K562 (cell line): ENCODE measurements at regions not wholly inside any gene's neighbourhood (a gene's known extent, or its start where the extent isn't known, plus 50 kb on each side); places are given as distances from the start of the nearest gene placed in this dataset.

Experiments used
- ATAC-seq: fragments of 200-7000 bp; cut with Tn5 transposase; 3 replicates; pipeline ENCODE4 v1.9.1; 2020; ENCODE audit warnings: moderate library complexity
- BruUV-seq: library from RNA; stranded (reverse); fragments of 400-500 nt; replicated peaks from 2 replicates; lab custom pipeline; 2021; lab: Mats Ljungman, UMichigan
- CTCF ChIA-PET: fragments of 300-600 bp; formaldehyde crosslinking; extraction: SDS; loops from one replicate; lab custom pipeline; 2021; ENCODE audit warnings: low intra/inter-chr PET ratio; lab: Yijun Ruan, JAX
- POLR2A ChIA-PET: fragments of 300-600, 350-650 bp; sonication (Branson Sonifier 250); formaldehyde crosslinking; extraction: SDS; loops from one replicate; lab custom pipeline; 2021; ENCODE audit warnings: antibody characterized with exemption, inconsistent platforms; lab: Yijun Ruan, JAX
- DNase-seq, 4 experiments: peaks; one replicate each; pipeline versions ENCODE4 v3.0.0 to v3.0.0-alpha.2; 2011 to 2018; ENCODE audit warnings: low spot score in 3 of 4, mixed read lengths in 3 of 4; ENCODE audit errors: extremely low read depth in 1 of 4
- FAIRE-seq: peaks from 2 replicates; lab custom pipeline; 2011; peaks lifted over from hg19 to GRCh38; lab: Jason Lieb, UNC
- H2AFZ ChIP-seq: 2 replicates; pipeline ENCODE4 v1.6.0; 2011; ENCODE audit warnings: low read depth, low read length, control low read depth, inconsistent platforms
- H3K27ac ChIP-seq: fragments of 200-600 bp; 3 replicates; pipeline ENCODE4 v1.8.0; 2011; ENCODE audit warnings: low read depth, mild to moderate bottlenecking, control low read depth, inconsistent platforms, low read length, moderate library complexity, mixed read lengths; ENCODE audit errors: extremely low read depth
- H3K27me3 ChIP-seq, 2 experiments: fragments of 300-600 bp in 1 of 2; 2 replicates in 1 of 2; 3 replicates in 1 of 2; pipeline versions ENCODE4 v1.6.0 to v1.8.0; 2011; ENCODE audit warnings: inconsistent platforms in 2 of 2, low read length in 2 of 2, mild to moderate bottlenecking in 1 of 2, mixed read lengths in 1 of 2, moderate library complexity in 1 of 2; ENCODE audit not compliant: control insufficient read depth in 2 of 2, insufficient read depth in 2 of 2
- H3K36me3 ChIP-seq: fragments of 300-600 bp; 3 replicates; pipeline ENCODE4 v1.8.0; 2011; ENCODE audit warnings: mild to moderate bottlenecking, low read length, inconsistent platforms; ENCODE audit not compliant: control insufficient read depth, insufficient read depth
- H3K4me1 ChIP-seq, 2 experiments: fragments of 200-600 bp in 1 of 2; replicated peaks in 1 of 2; 2 replicates in 1 of 2; 3 replicates in 1 of 2; pipeline versions ENCODE4 v1.5.1 to v1.8.0; 2011; ENCODE audit warnings: inconsistent platforms in 2 of 2, low read length in 2 of 2, mild to moderate bottlenecking in 1 of 2, mixed read lengths in 1 of 2, moderate library complexity in 1 of 2; ENCODE audit not compliant: control insufficient read depth in 2 of 2, insufficient read depth in 2 of 2
- H3K4me2 ChIP-seq: 2 replicates; pipeline ENCODE4 v1.6.1; 2011; ENCODE audit warnings: low read length, control low read depth, inconsistent platforms, mixed read lengths; ENCODE audit not compliant: insufficient read depth
- H3K4me3 ChIP-seq: fragments of 200-600 bp; sonication (generic), shearing (Covaris generic); 2 replicates; pipeline ENCODE4 v1.5.1; 2016; ENCODE audit warnings: control low read depth, inconsistent platforms
- H3K79me2 ChIP-seq: fragments of 200-600 bp; 3 replicates; pipeline ENCODE4 v1.8.0; 2011; ENCODE audit warnings: low read length, inconsistent platforms; ENCODE audit not compliant: control insufficient read depth, insufficient read depth
- H3K9ac ChIP-seq, 2 experiments: 2 replicates each; pipeline versions ENCODE4 v1.6.0 to v1.6.1; 2011; ENCODE audit warnings: low read depth in 2 of 2, low read length in 2 of 2, control low read depth in 1 of 2, inconsistent platforms in 1 of 2, mild to moderate bottlenecking in 1 of 2, mixed read lengths in 1 of 2; ENCODE audit not compliant: insufficient read depth in 1 of 2
- H3K9me1 ChIP-seq: one replicate; pipeline ENCODE4 v1.6.0; 2011; ENCODE audit warnings: inconsistent platforms, mild to moderate bottlenecking, low read length, moderate library complexity; ENCODE audit not compliant: control insufficient read depth, insufficient read depth
- H3K9me3 ChIP-seq: replicated peaks from 2 replicates; pipeline ENCODE4 v1.5.1; 2011; ENCODE audit warnings: low read depth, low read length, inconsistent platforms; ENCODE audit not compliant: control insufficient read depth, insufficient read depth
- H4K20me1 ChIP-seq: replicated peaks from 2 replicates; pipeline ENCODE4 v1.6.1; 2011; ENCODE audit warnings: low read length, inconsistent platforms, mixed read lengths; ENCODE audit not compliant: control insufficient read depth, insufficient read depth
- ATF3 ChIP-seq, 2 experiments: fragments of 450-650 bp in 1 of 2; sonication (generic) in 1 of 2; formaldehyde crosslinking in 1 of 2; IDR thresholded peaks in 1 of 2; conservative IDR thresholded peaks in 1 of 2; 2 replicates each; pipeline versions ENCODE4 v1.6.1 to v1.8.1; 2016 to 2023; ENCODE audit warnings: mild to moderate bottlenecking in 2 of 2, moderate library complexity in 2 of 2, inconsistent platforms in 1 of 2, missing genetic modification reagents in 1 of 2
- CBFA2T3 ChIP-seq: fragments of 450-650 bp; IDR thresholded peaks from 2 replicates; pipeline ENCODE4 v1.6.1; 2017
- CHAMP1 ChIP-seq: fragments of 450-650 bp; IDR thresholded peaks from 2 replicates; pipeline ENCODE4 v1.6.1; 2016; ENCODE audit warnings: mild to moderate bottlenecking
- DDX20 ChIP-seq: fragments of 450-650 bp; IDR thresholded peaks from 2 replicates; pipeline ENCODE4 v1.6.1; 2016; ENCODE audit warnings: missing genetic modification characterization, low read depth, mild to moderate bottlenecking, missing compliant biosample characterization, moderate library complexity
- ELK1 ChIP-seq: sonication (generic); formaldehyde crosslinking; IDR thresholded peaks from 2 replicates; pipeline ENCODE4 v1.8.1; 2022; ENCODE audit warnings: missing genetic modification reagents
- ETS2 ChIP-seq: IDR thresholded peaks from 2 replicates; pipeline ENCODE4 v1.6.1; 2016; ENCODE audit warnings: borderline replicate concordance, missing genetic modification characterization, mild to moderate bottlenecking, moderate library complexity, missing compliant biosample characterization; ENCODE audit not compliant: poor library complexity, severe bottlenecking
- GABPA ChIP-seq: fragments of 200-800 bp; sonication (Bioruptor generic); conservative IDR thresholded peaks from 2 replicates; pipeline ENCODE4 v1.6.1; 2016; ENCODE audit warnings: low read depth, missing genetic modification characterization, missing compliant biosample characterization
- GTF2A2 ChIP-seq: IDR thresholded peaks from 2 replicates; pipeline ENCODE4 v1.6.1; 2016; ENCODE audit warnings: mild to moderate bottlenecking, missing genetic modification characterization, missing compliant biosample characterization
- MCM2 ChIP-seq: fragments of 450-650 bp; IDR thresholded peaks from 2 replicates; pipeline ENCODE4 v1.6.1; 2017; ENCODE audit warnings: low read depth, mild to moderate bottlenecking
- RNF2 ChIP-seq: sonication (generic); IDR thresholded peaks from 2 replicates; pipeline ENCODE4 v1.6.1; 2016
- SLC30A9 ChIP-seq: fragments of 250-450 bp; sonication (Bioruptor Pico); IDR thresholded peaks from 2 replicates; pipeline ENCODE4 v1.8.0; 2022; ENCODE audit warnings: mild to moderate bottlenecking, moderate library complexity
- SMARCE1 ChIP-seq: fragments of 450-650 bp; IDR thresholded peaks from 2 replicates; pipeline ENCODE4 v1.7.1; 2016; ENCODE audit warnings: mild to moderate bottlenecking
- TFAP4 ChIP-seq: sonication (generic); formaldehyde crosslinking; IDR thresholded peaks from 2 replicates; pipeline ENCODE4 v1.8.0; 2022; ENCODE audit warnings: missing genetic modification reagents, mild to moderate bottlenecking, moderate library complexity, borderline replicate concordance
- WGBS: fragments of 100-300 bp; shearing (Covaris generic); methylation state at CpG from one replicate; pipeline ENCODE4 v1.1.6; 2016; ENCODE audit warnings: low coverage, mixed read lengths; ENCODE audit not compliant: insufficient coverage; ENCODE audit errors: missing lambda C conversion rate; 5-methylcytosine and 5-hydroxymethylcytosine counted together
- in situ Hi-C: fragments of 300-500 bp; cut with MboI; formaldehyde crosslinking; loops from 4 replicates; pipeline ENCODE4 v1.15.0; 2018; ENCODE audit warnings: inconsistent platforms, mixed read lengths
- intact Hi-C: fragments of 100-400 bp; cut with micrococcal nuclease; formaldehyde crosslinking; loops from 2 replicates; pipeline ENCODE4 v1.14.2; 2022

- BruUV-seq, result no TSS peak
- no peak for ATAC-seq
- H3K27ac ChIP-seq, result no peak overlapping the region
- H3K4me1 ChIP-seq, result peaks cover 0 to 2% of the 10 kb centered on the region in 2 experiments; a peak in 1 of 5 replicates
- in situ Hi-C loops, result no loop called here
- TF ChIP-seq ELK1 (CRISPR knock-in tag), result no peak
- no peak for TF ChIP-seq SLC30A9 (CRISPR knock-in tag)
- TF ChIP-seq RNF2, result no peak
- no peak for TF ChIP-seq ETS2 (tag)
- TF ChIP-seq MCM2, result no peak
- no peak for TF ChIP-seq TFAP4 (CRISPR knock-in tag)
- TF ChIP-seq DDX20 (tag), result no peak
- no peak for TF ChIP-seq CHAMP1
- no peak for TF ChIP-seq GTF2A2 (tag)
- TF ChIP-seq GABPA (tag), result no peak
- no peak for TF ChIP-seq SMARCE1
- no peak for TF ChIP-seq ATF3 (IDR thresholded peaks at IDR 0.05)
- no peak for TF ChIP-seq ATF3 (CRISPR knock-in tag; conservative IDR thresholded peaks at IDR 0.05)
- TF ChIP-seq CBFA2T3, result no peak
- TF ChIP-seq, all 486 proteins: peak for 0
- H3K4me3 ChIP-seq, result no peak overlapping the region
- H3K27me3 ChIP-seq, result peaks cover 21 to 70% of the 10 kb centered on the region in 2 experiments; a peak in 4 of 5 replicates
- CTCF ChIA-PET, result no interaction called here
- H4K20me1 ChIP-seq, result peaks cover 18% of the 10 kb centered on the region
- H3K4me2 ChIP-seq, result no peak overlapping the region
- no peaks in the 10 kb centered on the region for H3K9me1 ChIP-seq
- DNase-seq, result no peak
- no peak overlapping the region for H2AFZ ChIP-seq
- no peaks in the 10 kb centered on the region for H3K79me2 ChIP-seq
- no peaks in the 10 kb centered on the region for H3K36me3 ChIP-seq
- POLR2A ChIA-PET, result interaction anchor here (1.1 kb wide), 1 partner anchor 121 kb away, joined by 3 read pairs; no protein-coding TSS in a partner anchor
- FAIRE-seq, result no peak
- intact Hi-C loops, result loop anchor here (5.0 kb wide), 1 partner anchor 54 kb away; no protein-coding TSS in a partner anchor
- H3K9ac ChIP-seq, result peak overlapping the region in 1 of 2 experiments; percentile 24; a peak in 2 of 4 replicates
- H3K9me3 ChIP-seq, result no peaks in the 10 kb centered on the region
- under 1% methylated on average over 21 of the region's 22 CpGs for WGBS
Observed at GRCh38 chr5:141758310-141758998, 76.4 kb upstream of the ARAP3 start.
